Fibroblast of skin of right biceps (primary cell): ENCODE measurements at regions not wholly inside any gene's neighbourhood (a gene's known extent, or its start where the extent isn't known, plus 50 kb on each side); places are given as distances from the start of the nearest gene placed in this dataset.
"Not testable (repeated sequence)": the region's sequence is repeated elsewhere in the genome, so short reads cannot be mapped to it uniquely, and the experiment has no call there.

Experiments used
- DNase-seq: peaks from one replicate; pipeline ENCODE4 v3.0.0-alpha.2; 2013

- not testable (repeated sequence) for DNase-seq
Observed at GRCh38 chr17:20633268-20634059, 53.9 kb downstream of the CDRT15L2 start.

GRCh38 chr17:20640147-20640546 is 60.6 kb downstream of the CDRT15L2 start:
- not testable (repeated sequence) for DNase-seq

GRCh38 chr17:20646661-20647272 is 67.2 kb downstream of the CDRT15L2 start:
- DNase-seq, result not testable (repeated sequence)

GRCh38 chr17:20649097-20649767 is 69.7 kb downstream of the CDRT15L2 start:
- DNase-seq, result not testable (repeated sequence)

GRCh38 chr17:20651022-20651421 is 71.5 kb downstream of the CDRT15L2 start:
- DNase-seq, result not testable (repeated sequence)

- DNase-seq, result not testable (repeated sequence)
Observed at GRCh38 chr17:20651736-20652135, 72.2 kb downstream of the CDRT15L2 start.

GRCh38 chr17:20653391-20653790 is 73.9 kb downstream of the CDRT15L2 start:
- DNase-seq, result not testable (repeated sequence)

- peak; percentile 5 for DNase-seq
Observed at GRCh38 chr17:20654114-20654513, 74.6 kb downstream of the CDRT15L2 start.

GRCh38 chr17:20654575-20654974 is 75.1 kb downstream of the CDRT15L2 start:
- DNase-seq, result not testable (repeated sequence)

- DNase-seq, result not testable (repeated sequence)
Observed at GRCh38 chr17:20665103-20665955, 85.8 kb downstream of the CDRT15L2 start.

- not testable (repeated sequence) for DNase-seq
Observed at GRCh38 chr17:20666689-20667088, 87.2 kb downstream of the CDRT15L2 start.

GRCh38 chr17:20667712-20668111 is 88.2 kb downstream of the CDRT15L2 start:
- not testable (repeated sequence) for DNase-seq

GRCh38 chr17:20668316-20668715 is 88.8 kb downstream of the CDRT15L2 start:
- DNase-seq, result not testable (repeated sequence)

- DNase-seq, result not testable (repeated sequence)
Observed at GRCh38 chr17:20668868-20669267, 89.3 kb downstream of the CDRT15L2 start.

GRCh38 chr17:20670506-20670905 is 91.0 kb downstream of the CDRT15L2 start:
- not testable (repeated sequence) for DNase-seq

- not testable (repeated sequence) for DNase-seq
Observed at GRCh38 chr17:20674374-20674773, 94.8 kb downstream of the CDRT15L2 start.

GRCh38 chr17:20675707-20676106 is 96.2 kb downstream of the CDRT15L2 start:
- not testable (repeated sequence) for DNase-seq

- DNase-seq, result not testable (repeated sequence)
Observed at GRCh38 chr17:20676656-20677055, 97.1 kb downstream of the CDRT15L2 start.

GRCh38 chr17:20677469-20677868 is 97.9 kb downstream of the CDRT15L2 start:
- not testable (repeated sequence) for DNase-seq

- DNase-seq, result not testable (repeated sequence)
Observed at GRCh38 chr17:20678424-20678823, 98.9 kb downstream of the CDRT15L2 start.

- not testable (repeated sequence) for DNase-seq
Observed at GRCh38 chr17:20681746-20682722, 102.5 kb downstream of the CDRT15L2 start.
